HFFc6 (cell line): ENCODE measurements at regions not wholly inside any gene's neighbourhood (a gene's known extent, or its start where the extent isn't known, plus 50 kb on each side); places are given as distances from the start of the nearest gene placed in this dataset.
A peak's percentile ranks its signal among the peaks of the same experiment; 100 is the strongest.

Experiments
- DNase-seq: peaks from one replicate; pipeline ENCODE4 v3.0.0-alpha.2; 2018
- H3K27ac Mint-ChIP-seq: 2 replicates; pipeline ENCODE4 v1.8.0; 2020; ENCODE audit warnings: mild to moderate bottlenecking, mixed read lengths
- H3K27me3 Mint-ChIP-seq: 2 replicates; pipeline ENCODE4 v1.8.0; 2021; ENCODE audit warnings: mild to moderate bottlenecking, moderate library complexity, mixed read lengths; ENCODE audit not compliant: insufficient read depth
- H3K36me3 Mint-ChIP-seq: 2 replicates; pipeline ENCODE4 v1.8.0; 2021; ENCODE audit warnings: low read depth, mixed read lengths
- H3K4me1 Mint-ChIP-seq: 2 replicates; pipeline ENCODE4 v1.8.0; 2020; ENCODE audit warnings: low read depth, mixed read lengths
- H3K4me3 Mint-ChIP-seq: 2 replicates; pipeline ENCODE4 v1.8.0; 2020; ENCODE audit warnings: mild to moderate bottlenecking, moderate library complexity, mixed read lengths
- H3K9me3 Mint-ChIP-seq: 2 replicates; pipeline ENCODE4 v1.8.0; 2020; ENCODE audit warnings: mild to moderate bottlenecking, mixed read lengths
- CTCF ChIP-seq: fragments of 200-600 bp; sonication (generic); IDR thresholded peaks from 2 replicates; pipeline ENCODE4 v1.5.0; 2021; ENCODE audit warnings: antibody characterized with exemption, mild to moderate bottlenecking

GRCh38 chr21:34274001-34274400 lies 89.8 kb upstream of the KCNE2 start:
- H3K27ac Mint-ChIP-seq, result no peak overlapping the region

DNA sequence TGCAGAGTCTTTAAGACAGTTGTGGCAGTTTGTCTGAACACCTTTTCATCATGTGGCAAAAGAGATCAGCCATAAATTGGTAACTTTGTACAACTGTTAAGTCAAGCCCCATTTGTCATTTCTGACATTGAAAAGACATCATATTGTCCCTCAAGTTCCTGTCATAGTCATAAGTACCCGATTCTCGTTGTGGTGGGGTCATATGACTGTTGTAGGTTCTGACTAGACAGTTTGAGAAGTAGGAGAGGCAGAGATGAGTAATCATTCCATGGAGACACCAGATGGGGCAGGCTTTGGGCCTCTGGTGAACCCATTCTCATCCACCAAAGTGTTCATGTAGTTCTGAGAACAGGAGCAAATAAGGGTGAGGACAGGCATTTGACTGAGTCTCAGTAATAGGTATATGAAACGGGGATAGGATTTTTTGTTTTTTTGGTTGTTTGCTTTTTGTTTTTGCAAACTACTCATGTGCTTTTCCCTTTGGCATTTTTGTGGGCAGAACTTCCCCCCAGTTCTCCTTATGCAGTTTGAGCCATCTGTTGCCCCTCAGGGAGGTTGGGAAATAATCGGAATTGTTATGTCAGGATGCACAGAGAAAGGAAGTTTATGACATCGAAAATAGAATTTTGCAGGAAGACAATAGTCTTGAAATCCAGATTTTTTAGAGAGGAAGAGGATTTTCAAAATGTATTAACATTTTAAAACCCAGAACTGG lies 86.9 kb upstream of the KCNE2 start:
- Mint-ChIP-seq H3K9me3 (no peaks in the 10 kb centered on the region), H3K36me3 (no peaks in the 10 kb centered on the region), H3K27ac (no peak overlapping the region), H3K27me3 (peaks cover 30% of the 10 kb centered on the region), H3K4me1 (peaks cover 13% of the 10 kb centered on the region), H3K4me3 (no peak overlapping the region)
- TF ChIP-seq CTCF, result no peak
- peak; percentile 4 for DNase-seq

More at GRCh38 chr21:34274001-34274400, 89.8 kb upstream of the KCNE2 start:
- H3K4me3 Mint-ChIP-seq, result no peak overlapping the region
- TF ChIP-seq CTCF, result no peak
- no peak for DNase-seq
- peaks cover 34% of the 10 kb centered on the region for H3K27me3 Mint-ChIP-seq
- peaks cover 13% of the 10 kb centered on the region for H3K4me1 Mint-ChIP-seq
- H3K9me3 Mint-ChIP-seq, result no peaks in the 10 kb centered on the region
- no peaks in the 10 kb centered on the region for H3K36me3 Mint-ChIP-seq

GRCh38 chr21:34278451-34278850 lies 85.4 kb upstream of the KCNE2 start:
- Mint-ChIP-seq H3K4me1 (peaks cover 13% of the 10 kb centered on the region), H3K27ac (no peak overlapping the region), H3K27me3 (peaks cover 26% of the 10 kb centered on the region), H3K9me3 (no peaks in the 10 kb centered on the region), H3K36me3 (no peaks in the 10 kb centered on the region), H3K4me3 (no peak overlapping the region)
- no peak for TF ChIP-seq CTCF
- DNase-seq, result no peak

GRCh38 chr21:34279285-34279684 lies 84.5 kb upstream of the KCNE2 start:
- H3K9me3 Mint-ChIP-seq, result no peaks in the 10 kb centered on the region
- peaks cover 6% of the 10 kb centered on the region for H3K4me1 Mint-ChIP-seq
- no peak overlapping the region for H3K27ac Mint-ChIP-seq
- TF ChIP-seq CTCF, result no peak
- H3K4me3 Mint-ChIP-seq, result no peak overlapping the region
- no peaks in the 10 kb centered on the region for H3K36me3 Mint-ChIP-seq
- peaks cover 31% of the 10 kb centered on the region for H3K27me3 Mint-ChIP-seq
- DNase-seq, result no peak

GRCh38 chr21:34279883-34280282 lies 83.9 kb upstream of the KCNE2 start:
- no peaks in the 10 kb centered on the region for H3K9me3 Mint-ChIP-seq
- H3K4me3 Mint-ChIP-seq, result no peak overlapping the region
- H3K27me3 Mint-ChIP-seq, result peaks cover 35% of the 10 kb centered on the region
- H3K4me1 Mint-ChIP-seq, result peaks cover 6% of the 10 kb centered on the region
- no peak for TF ChIP-seq CTCF
- no peak overlapping the region for H3K27ac Mint-ChIP-seq
- no peak for DNase-seq
- no peaks in the 10 kb centered on the region for H3K36me3 Mint-ChIP-seq
